HPDE6-E6E7 (cell line): ENCODE measurements at regions not wholly inside any gene's neighbourhood (a gene's known extent, or its start where the extent isn't known, plus 50 kb on each side); places are given as distances from the start of the nearest gene placed in this dataset.

Source experiments
- DNase-seq: peaks from one replicate; pipeline ENCODE4 v3.0.0; 2011; ENCODE audit warnings: missing footprints; ENCODE audit errors: extremely low spot score

DNA sequence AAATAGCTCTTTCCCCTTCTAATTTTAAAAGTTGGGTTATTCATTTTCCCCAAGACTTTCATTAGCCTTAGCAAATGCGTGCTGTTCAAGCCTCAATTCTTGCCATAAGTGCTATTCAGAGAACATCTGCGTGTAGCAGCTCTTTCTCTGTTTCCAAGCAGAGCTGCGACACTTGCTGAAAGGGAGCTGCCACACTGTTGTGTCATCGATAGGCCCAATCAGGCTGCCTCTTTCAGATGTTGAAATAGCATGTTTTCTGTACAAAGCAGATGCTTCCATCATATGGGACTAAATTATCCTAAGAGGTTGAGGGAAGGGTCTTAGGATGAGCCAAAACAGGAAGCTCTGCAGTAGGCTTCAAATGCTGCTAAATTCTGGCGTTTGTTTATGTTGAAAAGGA lies 220.9 kb upstream of the CDC14C start:
- no peak for DNase-seq

DNA sequence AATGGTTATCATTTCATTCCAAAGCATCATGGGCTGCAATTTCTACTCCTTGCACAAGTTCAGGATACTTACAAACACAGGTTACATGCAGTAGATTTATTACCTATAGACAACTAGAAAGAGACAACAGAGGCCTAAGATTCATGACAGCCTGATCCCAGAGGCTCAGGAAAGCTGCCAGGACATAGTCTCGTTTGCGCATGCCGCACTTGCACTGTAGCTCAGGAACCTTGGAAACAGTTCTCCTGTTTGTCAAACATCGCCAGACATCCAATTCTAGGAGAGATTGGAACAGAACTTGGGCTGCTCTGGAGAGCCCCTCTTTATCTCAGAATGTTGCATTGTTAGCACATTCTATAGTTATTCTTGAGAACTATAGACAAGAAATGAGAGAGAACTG lies 216.2 kb upstream of the CDC14C start:
- no peak for DNase-seq

DNA sequence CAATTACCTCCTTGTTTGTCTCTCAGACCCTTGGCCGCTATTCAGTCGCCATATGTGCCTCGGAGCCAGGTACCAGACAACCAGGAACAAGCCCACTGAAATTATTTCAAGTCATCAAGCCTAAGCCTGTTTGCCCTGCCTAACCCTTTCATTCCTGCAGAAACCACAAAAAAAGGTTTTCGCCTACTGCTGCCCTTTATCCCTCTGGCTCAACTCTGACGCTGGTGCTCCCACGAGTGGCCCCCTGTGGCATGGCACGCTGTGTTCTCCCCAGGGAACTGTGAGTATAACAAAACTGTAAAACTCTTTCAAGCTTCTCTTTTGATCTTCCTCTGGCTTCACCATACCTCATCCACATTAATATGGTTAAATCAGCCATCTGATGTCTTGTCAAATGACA lies 215.7 kb upstream of the CDC14C start:
- DNase-seq = no peak

DNA sequence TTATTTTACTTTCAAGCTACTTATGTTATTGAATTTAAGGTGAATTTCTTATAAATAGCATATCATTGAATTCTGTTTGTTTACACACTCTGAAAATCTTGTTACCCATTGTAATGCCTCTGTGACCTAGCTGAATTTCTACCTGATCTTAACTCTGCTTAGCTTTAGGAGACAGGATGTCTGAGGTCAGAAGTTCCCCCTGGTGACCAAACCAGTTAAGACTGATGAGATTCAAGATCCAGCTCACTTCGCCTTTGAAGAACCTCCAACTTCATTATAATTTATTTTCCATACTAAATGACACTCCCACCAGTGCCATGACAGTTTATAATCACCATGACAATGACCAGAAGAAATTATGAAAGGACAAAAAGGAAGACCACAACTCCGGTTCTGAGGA lies 213.4 kb upstream of the CDC14C start:
- DNase-seq = no peak

DNA sequence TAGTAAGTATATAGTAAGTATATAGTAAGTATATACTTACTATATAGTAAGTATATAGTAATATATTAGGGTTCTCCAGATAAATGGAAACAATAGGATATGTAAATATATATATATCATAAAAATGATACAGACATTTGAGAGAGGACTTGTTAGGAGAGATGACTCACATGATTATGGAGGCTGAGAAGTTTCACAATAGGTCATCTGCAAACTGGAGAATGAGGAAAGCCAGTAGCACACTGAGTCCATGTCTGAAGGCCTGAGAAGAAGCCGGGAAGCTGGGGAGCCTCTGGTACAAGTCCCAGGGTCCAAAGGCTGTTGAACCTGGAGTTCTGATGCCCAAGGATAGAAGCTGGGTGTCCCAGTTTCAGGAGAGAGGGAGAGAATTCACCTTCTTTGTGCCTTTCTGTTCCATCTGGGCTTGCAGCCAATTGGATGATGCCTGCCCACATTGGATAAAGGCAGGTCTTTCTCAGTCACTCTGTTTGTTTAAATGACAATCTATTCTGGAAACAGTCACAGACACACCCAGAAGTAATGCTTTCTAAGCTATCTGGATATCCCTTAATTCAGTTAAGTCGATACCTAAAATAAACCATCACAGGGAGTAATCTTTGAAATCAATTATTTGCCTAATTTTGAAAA lies 205.5 kb upstream of the CDC14C start:
- no peak for DNase-seq

DNA sequence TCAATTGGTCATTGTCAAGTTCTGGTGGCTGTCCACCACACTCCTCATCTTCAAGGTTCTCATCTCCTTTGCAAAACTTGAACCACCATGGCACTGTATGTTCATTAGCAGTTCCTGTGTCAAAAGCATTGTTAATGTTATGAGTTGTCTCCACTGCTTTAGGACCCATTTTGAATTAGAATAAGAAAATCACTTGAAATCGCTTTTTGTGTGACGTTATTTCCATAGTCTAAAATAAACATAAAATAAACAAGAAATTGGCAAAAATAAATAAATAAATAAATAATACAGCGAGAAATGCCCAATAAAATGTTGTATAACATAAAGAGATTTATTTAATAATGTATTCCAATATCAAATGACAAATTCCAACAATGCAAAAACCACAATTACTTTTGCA lies 195.5 kb upstream of the CDC14C start:
- DNase-seq = no peak

DNA sequence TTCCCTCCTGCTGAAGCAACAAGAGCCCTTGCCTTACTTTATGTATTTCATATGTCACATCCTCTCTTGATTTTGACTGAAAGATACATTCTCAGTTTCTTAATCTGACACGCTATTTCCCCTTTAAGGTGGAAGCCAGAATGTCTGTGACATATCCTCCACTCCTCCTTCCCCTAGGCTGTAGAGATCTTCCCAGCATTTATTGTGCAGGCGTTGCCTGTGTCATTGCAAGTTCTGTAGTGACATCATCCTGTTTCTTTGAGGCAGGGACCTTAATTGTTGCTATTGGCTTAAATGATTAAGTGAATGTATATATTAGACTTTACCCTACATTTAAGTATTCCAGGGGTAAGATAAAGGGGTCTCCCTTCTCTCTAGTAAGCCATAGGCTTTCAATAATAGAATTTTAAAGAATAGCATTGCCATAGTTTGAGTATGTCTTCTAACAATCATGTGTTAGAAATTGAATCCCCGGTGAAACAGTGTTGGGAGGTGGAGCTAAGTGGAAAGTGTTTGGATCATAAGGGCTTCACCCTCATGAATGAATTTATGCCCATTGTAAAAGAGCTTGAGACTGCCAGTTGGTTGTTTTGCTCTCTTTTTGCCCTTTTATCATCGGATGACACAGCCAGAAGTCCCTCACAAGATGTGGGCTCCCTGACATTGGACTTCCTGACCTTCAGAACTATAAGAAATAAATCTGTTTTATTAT lies 189.5 kb upstream of the CDC14C start:
- DNase-seq = no peak

DNA sequence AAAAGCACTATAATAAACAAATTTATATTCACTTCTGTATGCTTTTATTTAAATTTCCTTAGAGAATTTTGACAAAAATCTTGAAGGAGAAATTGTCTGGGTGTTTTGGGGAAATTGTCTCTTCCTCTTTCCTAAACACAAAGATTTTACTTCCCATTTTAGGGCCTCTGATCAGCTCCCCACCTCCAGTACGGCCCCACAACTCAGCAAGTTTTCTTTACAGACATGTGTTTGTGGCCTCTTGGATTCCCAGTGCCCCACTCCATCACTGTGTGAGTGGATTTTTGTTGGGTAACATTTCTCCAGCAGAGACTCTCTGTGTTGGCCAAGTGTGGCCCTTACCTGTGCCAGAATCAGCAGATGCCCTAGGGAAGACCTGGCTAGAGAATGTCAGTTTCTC lies 182.8 kb upstream of the CDC14C start:
- DNase-seq = no peak

DNA sequence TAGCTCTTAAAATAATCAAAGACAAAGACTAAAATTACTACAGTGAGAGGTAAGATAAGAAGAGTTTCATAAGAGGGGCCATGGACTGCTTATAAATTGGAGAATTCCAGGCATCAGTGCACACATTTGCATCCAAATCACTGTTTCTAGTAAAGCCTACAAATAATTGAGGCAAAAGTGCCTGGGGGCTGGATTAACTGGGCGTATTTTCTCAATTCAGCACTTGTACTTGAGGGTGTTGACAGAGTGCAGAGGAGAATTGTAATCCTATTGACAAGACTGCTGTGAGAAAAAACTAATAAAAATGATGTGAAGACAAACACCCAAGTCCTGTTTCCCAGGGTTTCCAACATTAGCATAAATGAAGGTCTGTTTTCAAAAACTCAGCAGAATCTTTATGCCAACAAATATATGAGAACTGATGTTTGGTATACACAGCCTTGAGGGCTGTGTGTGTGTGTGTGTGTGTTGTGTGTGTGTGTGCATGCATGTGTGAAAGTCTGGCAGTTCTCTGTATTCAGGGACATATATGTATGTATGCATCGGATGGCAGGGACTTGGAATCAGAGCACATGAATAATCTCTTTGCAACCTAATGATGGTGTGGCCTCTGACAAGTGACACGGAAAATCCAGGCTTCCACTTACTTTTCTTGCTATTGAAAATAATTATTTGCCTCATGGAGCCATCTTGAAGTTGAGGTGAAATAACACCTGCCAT lies 182.1 kb upstream of the CDC14C start:
- DNase-seq = no peak

DNA sequence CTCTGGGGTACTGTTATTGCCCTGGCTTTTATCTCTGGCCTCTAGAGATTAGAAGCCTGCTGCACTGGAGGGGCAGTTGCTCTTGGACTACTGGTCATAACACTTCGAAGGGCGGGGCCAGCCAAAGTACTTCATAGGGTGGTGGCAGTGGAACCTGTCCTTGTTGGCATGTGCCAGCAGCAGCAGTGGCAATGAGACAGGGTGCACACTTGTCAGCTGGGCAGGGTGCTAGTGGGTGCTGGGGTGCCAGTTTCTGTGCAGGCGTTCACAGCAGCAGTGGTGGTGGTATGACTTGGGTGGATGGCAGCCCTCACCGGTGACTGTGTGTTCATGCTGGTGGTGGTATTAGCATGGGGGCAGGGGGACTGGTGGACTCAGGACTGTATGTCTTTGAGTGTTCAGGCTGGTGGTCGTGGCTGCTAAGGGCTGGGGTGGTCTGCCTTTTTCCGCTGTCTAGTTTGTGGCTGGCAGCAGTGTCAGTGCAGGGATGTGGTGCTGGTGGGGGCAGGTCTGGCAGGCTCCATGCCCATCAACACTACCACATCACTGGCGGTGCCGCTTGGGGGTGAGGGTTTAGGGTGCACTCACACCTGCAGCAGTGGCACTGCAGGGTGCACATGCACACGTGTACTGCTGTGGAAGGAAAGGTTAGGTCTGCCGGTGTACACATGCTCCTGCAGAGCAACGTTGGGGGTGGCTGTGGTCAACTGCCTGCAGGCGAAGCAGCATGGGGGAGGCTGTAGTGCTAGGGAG lies 176.1 kb upstream of the CDC14C start:
- DNase-seq = no peak

DNA sequence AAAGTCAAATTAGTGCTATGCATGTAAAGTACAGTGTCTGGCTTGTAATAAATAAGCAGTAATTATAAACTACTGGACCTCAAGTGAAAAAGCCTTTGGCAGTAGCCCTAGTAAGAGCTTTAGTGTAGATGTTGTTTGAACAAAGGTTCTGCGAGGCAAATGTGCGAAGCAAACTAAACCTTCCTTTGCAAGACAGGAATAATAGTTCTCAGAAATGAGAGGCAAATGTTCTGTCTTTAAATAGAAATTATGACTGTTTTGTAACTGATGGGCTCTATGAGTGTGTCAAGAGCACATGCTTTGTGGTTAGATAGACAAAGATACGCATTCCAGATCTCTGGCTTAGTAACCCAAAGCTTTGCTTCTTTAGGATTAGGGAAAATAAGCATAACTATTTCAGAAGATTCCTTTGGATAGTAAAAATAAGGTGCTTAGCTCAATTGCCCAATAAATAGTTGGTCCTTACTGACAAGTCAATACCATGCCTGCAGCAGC lies 169.2 kb upstream of the CDC14C start:
- no peak for DNase-seq

DNA sequence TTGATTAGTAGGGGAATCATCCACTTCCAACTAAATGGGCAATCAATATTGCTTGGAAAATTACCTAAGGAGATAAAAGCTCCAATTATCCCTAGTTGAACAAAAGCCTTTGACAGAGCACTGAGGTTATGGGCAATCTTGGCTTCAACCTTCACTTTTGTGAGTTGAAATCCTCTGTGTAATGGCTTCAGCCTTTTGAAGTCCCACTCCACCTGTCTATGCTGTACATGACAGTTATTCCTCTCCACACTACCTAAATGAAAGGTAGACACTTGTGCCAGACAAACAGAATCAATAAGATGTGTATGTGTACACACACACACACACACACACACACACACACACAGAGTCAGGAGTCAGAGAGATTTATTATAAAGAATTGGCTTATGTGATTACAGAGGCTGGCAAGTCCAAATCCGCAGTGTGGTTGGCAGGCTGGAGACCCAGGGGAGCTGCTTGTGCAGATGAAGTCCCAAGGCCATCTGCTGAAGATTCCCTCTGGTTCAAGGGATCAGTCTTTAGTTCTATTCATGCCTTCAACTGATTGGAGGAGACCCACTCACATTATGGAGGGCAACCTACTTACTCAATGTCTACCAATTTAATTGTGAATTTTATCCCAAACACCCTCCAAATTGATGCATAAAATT lies 164.8 kb upstream of the CDC14C start:
- no peak for DNase-seq

DNA sequence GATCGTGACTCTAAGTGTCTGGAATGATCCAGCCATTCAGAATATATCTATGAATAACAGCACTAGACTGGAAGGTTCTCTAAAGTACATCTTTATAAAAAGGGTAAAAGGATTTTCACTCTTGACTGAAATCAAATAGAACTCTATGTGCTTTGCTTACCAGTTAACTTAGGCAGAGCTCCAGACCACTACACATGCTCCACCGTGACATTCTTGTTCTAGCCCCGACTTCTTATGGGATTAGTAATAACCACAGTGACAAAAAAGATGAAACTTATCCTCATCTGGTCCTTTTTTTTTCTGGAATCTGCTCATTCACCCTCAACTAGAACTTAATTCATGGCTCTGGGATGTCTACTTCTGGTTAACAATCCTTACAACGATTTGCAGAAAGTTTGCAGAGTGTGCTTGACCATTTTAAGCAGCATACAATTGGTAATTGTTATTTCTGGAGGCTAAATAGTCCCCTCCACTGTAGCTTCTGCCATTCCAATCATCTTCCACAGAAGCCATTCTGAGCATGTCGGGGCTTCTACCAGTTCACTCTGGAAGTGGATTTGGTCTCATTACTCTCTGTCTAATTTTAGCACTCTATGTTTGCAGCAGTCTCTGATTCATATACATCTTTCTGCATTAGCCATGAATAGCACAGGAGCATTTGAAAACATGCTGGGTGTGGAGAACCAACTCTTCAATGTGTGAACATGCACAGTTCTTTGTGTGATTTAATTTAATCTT lies 163.7 kb upstream of the CDC14C start:
- DNase-seq = no peak

DNA sequence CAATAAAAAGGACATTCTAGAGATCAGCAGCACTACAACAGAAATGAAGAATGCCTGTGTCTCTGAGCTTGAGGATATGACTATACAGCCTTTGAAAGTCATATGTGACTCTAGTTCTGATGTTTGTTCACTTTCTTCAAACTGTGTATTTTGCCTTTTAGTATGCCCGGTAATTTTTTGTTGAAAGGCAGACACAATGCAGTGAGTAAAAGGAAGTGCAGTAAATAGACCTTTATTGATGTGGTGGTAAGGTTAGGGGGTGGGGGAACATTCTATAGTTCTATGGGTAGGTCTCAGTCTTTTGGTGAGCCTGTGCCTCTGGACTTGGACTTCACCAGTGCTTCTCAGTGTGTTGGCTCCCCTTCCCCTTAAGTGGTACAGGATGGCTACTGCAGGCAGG lies 143.5 kb upstream of the CDC14C start:
- DNase-seq = no peak

DNA sequence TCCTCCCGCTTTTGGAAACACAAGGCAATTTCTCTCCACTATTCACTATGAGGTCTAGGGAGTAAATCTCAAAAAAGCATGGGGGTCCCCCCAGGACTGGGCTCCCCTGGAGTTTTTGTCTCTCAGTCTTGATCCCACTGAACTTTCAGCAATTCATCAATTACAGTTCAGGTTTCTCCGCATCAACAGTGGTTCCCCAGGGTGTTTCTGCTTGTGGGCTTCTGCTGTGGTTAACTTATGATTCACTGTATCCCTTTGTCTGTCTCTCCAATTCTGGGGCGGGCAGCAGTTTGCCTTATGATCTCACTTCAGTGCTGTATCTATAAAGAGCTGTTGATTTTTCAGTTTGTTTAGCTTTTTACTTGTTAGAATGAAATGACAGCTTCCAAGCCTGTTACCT lies 142.6 kb upstream of the CDC14C start:
- DNase-seq = peak; percentile 4

DNA sequence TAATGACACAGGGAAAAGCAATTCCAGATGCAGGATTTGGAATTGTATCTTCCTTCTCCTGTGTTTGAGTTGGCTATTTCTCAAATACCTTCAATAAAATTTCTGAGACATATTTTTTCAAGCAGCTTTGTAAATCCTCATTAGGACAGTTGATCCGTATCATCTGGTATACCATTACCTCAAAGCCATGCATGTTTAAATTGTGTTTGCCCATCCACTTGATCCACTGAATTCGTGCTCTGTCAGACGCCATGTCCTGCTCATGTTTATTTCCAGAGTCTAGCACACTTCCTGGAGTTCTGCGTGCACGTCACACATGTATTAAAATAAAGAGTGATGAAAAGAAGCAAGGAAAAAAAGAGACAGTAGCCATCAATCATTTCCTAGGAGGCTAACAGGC lies 141.8 kb upstream of the CDC14C start:
- no peak for DNase-seq

DNA sequence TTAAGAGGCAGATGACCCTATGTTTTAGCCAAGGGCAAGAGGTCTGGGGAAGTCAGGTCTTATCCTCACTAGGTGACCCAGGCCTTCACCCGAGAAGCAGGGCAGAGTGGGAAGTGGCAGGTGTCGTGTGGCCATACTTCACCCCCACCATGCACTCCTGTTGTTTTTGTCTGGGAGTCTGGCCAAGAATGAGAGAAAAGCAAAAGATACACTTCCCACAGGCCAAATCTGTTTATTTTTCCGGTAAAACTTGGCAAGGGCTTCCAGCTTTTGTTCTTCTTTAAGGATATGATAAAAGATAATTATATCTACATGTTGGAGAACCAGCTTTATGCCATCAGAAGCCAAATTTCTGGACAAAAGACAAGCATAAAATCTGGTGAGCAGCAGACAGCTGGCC lies 137.4 kb upstream of the CDC14C start:
- no peak for DNase-seq

DNA sequence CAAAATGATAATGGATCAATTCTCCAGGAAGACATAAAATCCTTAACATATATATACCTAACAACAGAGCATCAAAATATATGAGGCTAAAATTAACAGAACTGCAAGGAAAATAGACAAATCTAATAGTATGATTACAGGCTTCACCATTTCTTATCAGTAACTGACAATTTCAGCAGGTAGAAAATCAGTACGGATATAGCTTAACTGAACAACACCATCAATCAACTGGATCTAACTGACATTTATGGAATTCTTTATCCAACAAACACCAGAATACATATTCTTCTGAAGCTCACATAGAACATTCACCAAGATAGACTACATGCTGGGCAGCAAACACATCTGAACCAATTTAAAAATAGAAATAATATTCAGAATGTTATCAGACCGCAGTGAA lies 121.1 kb upstream of the CDC14C start:
- no peak for DNase-seq

DNA sequence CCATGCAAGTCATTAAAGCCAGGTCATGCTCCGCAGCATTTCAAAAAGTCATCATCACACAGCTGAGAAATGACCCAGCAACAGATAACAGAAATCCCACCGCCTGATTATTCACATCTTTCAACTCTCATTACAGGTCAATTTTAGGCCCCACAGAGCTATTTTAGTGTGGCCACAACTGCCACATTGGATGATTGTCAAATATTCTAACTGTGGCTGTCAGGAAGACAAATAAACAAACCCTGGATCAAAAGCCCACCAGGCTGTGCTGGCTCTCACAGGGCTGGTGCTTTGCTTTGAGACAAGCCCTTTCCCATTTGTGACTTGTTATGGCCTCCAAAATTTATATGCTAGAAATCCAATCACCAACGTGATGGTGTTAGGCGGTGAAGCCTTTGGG lies 117.6 kb upstream of the CDC14C start:
- DNase-seq = no peak

DNA sequence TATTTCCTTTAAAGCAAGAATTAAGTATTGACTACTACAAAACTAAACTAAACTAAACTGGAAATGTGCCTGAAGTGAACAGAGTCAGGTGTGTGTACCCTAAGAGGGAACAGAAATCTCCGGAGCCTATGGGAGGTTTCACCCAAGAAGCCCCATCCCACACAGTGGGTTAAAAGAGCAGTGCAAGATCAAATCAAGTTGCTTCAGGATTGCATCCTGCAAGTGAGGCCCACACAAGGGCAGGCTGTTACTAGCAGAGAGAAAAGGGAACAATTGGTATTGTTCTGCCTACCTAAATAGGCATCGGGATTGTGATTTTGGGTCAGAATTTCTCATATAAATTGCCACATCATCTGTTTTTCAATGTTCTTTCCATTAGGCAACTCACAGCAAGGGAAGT lies 113.3 kb upstream of the CDC14C start:
- no peak for DNase-seq

DNA sequence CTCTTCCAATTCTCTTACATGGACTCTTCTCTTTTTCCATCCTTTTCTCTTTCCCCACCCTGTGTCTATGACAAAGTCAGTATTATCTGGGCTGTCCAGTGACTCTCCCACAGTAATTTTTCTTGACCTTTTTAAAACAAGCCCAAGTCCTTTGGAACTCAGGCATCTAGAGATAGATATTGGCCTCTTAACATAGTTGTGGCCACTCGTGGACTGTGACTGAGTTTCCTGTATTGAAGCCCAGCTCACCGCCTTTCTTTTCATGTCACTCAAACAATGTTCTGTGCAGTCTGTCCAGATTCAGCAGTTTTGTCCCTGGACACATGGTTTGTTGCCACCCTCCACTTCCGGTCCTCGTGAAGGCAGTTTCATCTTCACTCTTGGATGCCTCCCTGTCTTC lies 110.9 kb upstream of the CDC14C start:
- DNase-seq = no peak
